HG03045 (cell line): ENCODE measurements at regions not wholly inside any gene's neighbourhood (a gene's known extent, or its start where the extent isn't known, plus 50 kb on each side); places are given as distances from the start of the nearest gene placed in this dataset.

Source experiments
- ATAC-seq: cut with Tn5 transposase; IDR thresholded peaks from one replicate; pipeline ENCODE4 v1.9.1; 2021; ENCODE audit warnings: mild to moderate bottlenecking, moderate library complexity; ENCODE audit not compliant: unreplicated experiment

GRCh38 chr11:129268371-129268770, 76.2 kb upstream of the ARHGAP32 start:
- ATAC-seq, result no peak

GRCh38 chr11:129267716-129268115, 75.6 kb upstream of the ARHGAP32 start:
- no peak for ATAC-seq

DNA sequence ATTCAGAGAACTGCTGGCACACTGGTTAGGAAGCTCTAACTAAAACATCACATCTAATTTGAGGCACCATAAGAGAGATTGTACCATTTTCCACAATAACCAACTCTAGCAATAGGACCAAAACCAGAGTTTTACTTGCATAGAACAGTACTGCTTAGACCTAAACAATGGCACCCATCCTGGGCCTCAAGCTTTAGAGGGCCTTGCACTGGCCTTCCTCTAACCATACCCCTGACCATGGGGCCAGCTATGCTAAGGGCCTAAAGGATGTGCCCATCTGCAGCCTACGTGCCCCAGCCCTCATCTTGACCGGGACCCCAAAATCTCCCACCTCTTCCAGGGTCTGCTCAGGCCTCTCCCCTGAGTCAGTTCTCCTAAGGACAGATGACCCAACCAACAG, 74.4 kb upstream of the ARHGAP32 start:
- no peak for ATAC-seq

DNA sequence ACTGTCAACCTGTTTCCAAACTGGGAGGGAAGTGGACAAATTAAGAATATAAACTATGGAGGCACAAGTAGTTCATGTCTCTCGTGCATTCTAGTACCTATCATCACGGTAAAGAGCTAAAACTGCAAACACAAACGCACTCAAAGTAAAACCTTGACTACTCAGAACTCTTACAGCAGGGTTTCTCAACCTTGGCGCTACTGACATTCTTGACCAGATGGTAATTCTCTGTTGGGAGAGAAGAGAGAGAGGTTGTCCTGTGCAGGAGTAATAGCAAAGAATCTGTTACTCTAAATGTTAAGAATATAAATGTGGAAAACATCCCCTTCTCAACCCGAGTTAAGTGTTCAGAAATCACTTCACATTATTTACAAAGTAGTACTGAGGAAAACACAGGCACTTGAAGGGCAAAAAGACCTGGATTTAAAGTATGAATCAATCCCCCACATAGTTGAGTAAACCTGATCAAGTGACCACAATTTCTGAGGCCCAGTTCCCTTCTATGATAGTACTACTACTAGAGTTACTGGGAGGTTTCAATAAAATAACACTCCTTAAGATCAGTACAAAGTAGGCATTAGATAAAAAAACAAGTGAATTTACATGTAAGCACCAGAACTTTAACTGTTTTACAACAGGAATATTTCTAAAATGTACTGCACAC, 73.1 kb upstream of the ARHGAP32 start:
- no peak for ATAC-seq

- no peak for ATAC-seq
Observed at GRCh38 chr11:129264114-129264513, 72.0 kb upstream of the ARHGAP32 start.

DNA sequence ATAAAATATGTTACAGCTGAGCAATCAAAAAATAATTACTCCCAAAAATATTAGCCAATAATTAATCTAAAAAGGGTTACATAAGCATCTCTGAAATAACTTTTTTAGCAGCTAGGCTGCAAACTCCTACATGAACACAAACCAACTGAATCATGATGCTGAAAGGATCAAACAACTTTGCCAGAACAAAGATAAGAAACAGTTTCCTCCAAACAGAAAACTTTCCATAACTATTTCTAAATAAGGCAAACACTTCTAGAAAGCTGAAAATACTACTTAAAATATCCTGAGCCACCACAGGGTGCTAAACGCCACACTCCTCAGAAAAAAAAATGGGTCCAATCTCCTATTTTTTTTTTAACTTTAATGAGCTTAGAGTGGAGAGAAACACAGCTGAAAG, 68.6 kb upstream of the ARHGAP32 start:
- ATAC-seq, result no peak

DNA sequence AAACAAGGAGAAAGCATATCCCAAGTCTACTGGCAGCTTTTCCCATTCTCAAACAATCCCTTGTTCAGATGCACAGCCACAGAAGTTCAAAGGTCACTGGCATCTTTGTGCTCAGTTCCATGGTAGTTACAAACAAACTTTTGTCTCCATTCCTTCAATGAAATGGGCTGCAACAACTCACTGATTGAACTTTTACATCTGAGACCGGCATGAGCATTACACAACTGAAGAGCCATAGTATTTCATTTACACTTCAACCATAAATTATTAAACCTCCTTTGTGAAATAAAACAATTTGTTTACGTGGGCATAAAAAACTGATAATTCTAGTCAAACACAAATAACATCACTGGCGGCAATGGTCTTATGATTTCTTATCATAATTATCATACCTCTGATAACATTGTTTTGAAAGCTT, 67.8 kb upstream of the ARHGAP32 start:
- no peak for ATAC-seq

- ATAC-seq, result no peak
Observed at GRCh38 chr11:129258205-129258604, 66.1 kb upstream of the ARHGAP32 start.

DNA sequence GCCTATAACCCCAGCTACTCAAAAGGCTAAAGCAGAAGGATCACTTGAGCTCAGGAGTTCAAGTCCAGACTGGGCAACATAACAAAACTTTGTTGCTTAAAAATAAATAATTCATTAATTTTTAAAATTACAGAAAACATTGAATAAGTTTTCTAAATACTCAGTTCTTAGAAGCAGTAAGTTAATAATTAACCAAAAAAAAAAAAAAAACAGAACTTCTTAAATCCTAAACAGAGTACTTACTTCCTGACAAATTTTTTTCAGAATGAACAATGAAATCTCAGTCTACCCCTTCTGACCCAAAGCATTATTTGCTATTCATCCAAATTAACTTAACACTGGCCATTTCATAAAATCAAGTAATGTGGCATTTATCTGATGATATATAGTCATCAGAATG, 65.4 kb upstream of the ARHGAP32 start:
- no peak for ATAC-seq

DNA sequence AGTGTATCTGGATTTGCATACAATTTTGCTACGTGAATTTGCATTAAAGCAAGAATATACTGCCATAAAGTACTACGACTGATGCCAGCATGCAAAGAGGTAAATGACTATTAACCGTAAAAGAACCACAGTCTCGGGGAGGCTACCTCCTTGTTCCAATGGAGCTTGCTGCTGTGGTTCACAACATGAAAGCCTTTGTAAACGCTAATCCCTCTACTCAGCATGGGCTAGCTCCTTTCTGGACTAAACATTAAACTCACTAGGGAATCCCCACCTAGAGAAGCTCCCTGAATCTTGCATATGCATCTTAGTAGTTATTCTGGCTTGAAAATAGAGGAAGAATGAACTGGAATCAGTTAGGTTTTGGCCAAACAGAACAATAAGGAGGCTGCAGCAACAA, 60.5 kb upstream of the ARHGAP32 start:
- ATAC-seq, result no peak

- no peak for ATAC-seq
Observed at GRCh38 chr11:129251067-129251466, 58.9 kb upstream of the ARHGAP32 start.

- ATAC-seq, result no peak
Observed at GRCh38 chr11:129249923-129250322, 57.8 kb upstream of the ARHGAP32 start.

- ATAC-seq, result no peak
Observed at GRCh38 chr11:129249351-129249750, 57.2 kb upstream of the ARHGAP32 start.

- no peak for ATAC-seq
Observed at GRCh38 chr11:129248618-129249017, 56.5 kb upstream of the ARHGAP32 start.

GRCh38 chr11:129247135-129247534, 55.0 kb upstream of the ARHGAP32 start:
- no peak for ATAC-seq

- ATAC-seq, result no peak
Observed at GRCh38 chr11:129242855-129243254, 50.7 kb upstream of the ARHGAP32 start.
